B cell (primary cell): ENCODE measurements at regions not wholly inside any gene's neighbourhood (a gene's known extent, or its start where the extent isn't known, plus 50 kb on each side); places are given as distances from the start of the nearest gene placed in this dataset.

ENCODE experiments used
- ATAC-seq: fragments of 200-7000 bp; cut with Tn5 transposase; one replicate; pipeline ENCODE4 v1.10.0; 2021; ENCODE audit warnings: low read depth, mild to moderate bottlenecking, moderate number of reproducible peaks, moderate library complexity
- CTCF ChIA-PET: fragments of 350-600 bp; sonication (Branson Sonifier 250); formaldehyde crosslinking; loops from one replicate; lab custom pipeline; 2021; ENCODE audit warnings: antibody characterized with exemption, inconsistent platforms; lab: Charles Lee
- POLR2A ChIA-PET: fragments of 350-600 bp; sonication (Branson Sonifier 250); formaldehyde crosslinking; loops from one replicate; lab custom pipeline; 2021; ENCODE audit warnings: antibody characterized with exemption; lab: Charles Lee
- DNase-seq: peaks from one replicate; pipeline ENCODE4 v3.0.0; 2013
- H2AFZ ChIP-seq: 2 replicates; pipeline ENCODE4 v1.6.1; 2012; ENCODE audit warnings: mild to moderate bottlenecking, low read depth, low read length; ENCODE audit not compliant: insufficient read depth, poor library complexity, severe bottlenecking
- H3K27ac ChIP-seq, 2 donors: 1 replicate in 1 of 2; 2 replicates in 1 of 2; pipeline ENCODE4 v1.5.1; 2012 to 2013; ENCODE audit warnings: low read length in 2 of 2, mild to moderate bottlenecking in 2 of 2, moderate library complexity in 1 of 2
- H3K27me3 ChIP-seq, 4 experiments: fragments of 200-600 bp in 1 of 4; sonication (generic) in 1 of 4; replicated peaks in 1 of 4; 1 replicate in 2 of 4; 2 replicates in 2 of 4; pipeline versions ENCODE4 v1.6.1 to v1.7.0; 2013 to 2016; ENCODE audit warnings: low read length in 3 of 4, mild to moderate bottlenecking in 2 of 4, mixed read lengths in 1 of 4, moderate library complexity in 1 of 4; ENCODE audit not compliant: insufficient read depth in 4 of 4, control insufficient read depth in 3 of 4; ENCODE audit errors: control extremely low read depth in 1 of 4
- H3K36me3 ChIP-seq, 2 experiments: replicated peaks in 1 of 2; 1 replicate in 1 of 2; 2 replicates in 1 of 2; pipeline versions ENCODE4 v1.6.1 to v1.7.1; 2013; ENCODE audit warnings: low read length in 1 of 2; ENCODE audit not compliant: insufficient read depth in 2 of 2, control insufficient read depth in 1 of 2; ENCODE audit errors: control extremely low read depth in 1 of 2, extremely low read depth in 1 of 2
- H3K4me1 ChIP-seq, 2 donors: fragments of 200-600 bp in 1 of 2; sonication (generic) in 1 of 2; 1 replicate in 1 of 2; 2 replicates in 1 of 2; pipeline versions ENCODE4 v1.5.1 to v1.6.1; 2013 to 2017; ENCODE audit warnings: low read length in 2 of 2; ENCODE audit not compliant: control insufficient read depth in 2 of 2, insufficient read depth in 2 of 2
- H3K4me2 ChIP-seq: replicated peaks from 2 replicates; pipeline ENCODE3; 2012; ENCODE audit warnings: mild to moderate bottlenecking, low read depth, low read length; ENCODE audit not compliant: poor library complexity, severe bottlenecking
- H3K4me3 ChIP-seq, 5 experiments: fragments of 200-600 bp in 1 of 5; sonication (generic) in 1 of 5; 1 replicate in 3 of 5; 2 replicates in 2 of 5; pipeline versions ENCODE4 v1.5.1 to v1.7.0; 2011 to 2016; ENCODE audit warnings: low read length in 4 of 5, mild to moderate bottlenecking in 4 of 5, low read depth in 2 of 5, control low read depth in 1 of 5, moderate library complexity in 1 of 5; ENCODE audit not compliant: insufficient read depth in 1 of 5; ENCODE audit errors: control extremely low read depth in 1 of 5, extremely low read depth in 1 of 5
- H3K79me2 ChIP-seq: fragments of 200-600 bp; sonication (generic); one replicate; pipeline ENCODE4 v1.6.0; 2016; ENCODE audit warnings: low read length; ENCODE audit not compliant: control insufficient read depth, insufficient read depth
- H3K9ac ChIP-seq: fragments of 200-600 bp; sonication (generic); 2 replicates; pipeline ENCODE4 v1.6.1; 2017; ENCODE audit warnings: mild to moderate bottlenecking, low read length, moderate library complexity
- H3K9me3 ChIP-seq, 3 donors: one replicate each; pipeline versions ENCODE4 v1.6.1 to v1.7.1; 2013; ENCODE audit warnings: low read length in 2 of 3; ENCODE audit not compliant: control insufficient read depth in 2 of 3, insufficient read depth in 1 of 3; ENCODE audit errors: control extremely low read depth in 1 of 3
- H4K20me1 ChIP-seq: 2 replicates; pipeline ENCODE4 v1.6.0; 2012; ENCODE audit warnings: mild to moderate bottlenecking, low read length; ENCODE audit not compliant: insufficient read depth, control insufficient read depth, poor library complexity, severe bottlenecking
- H3K27ac Mint-ChIP-seq: one replicate; pipeline ENCODE4 v1.8.0; 2021; ENCODE audit warnings: mixed read lengths
- H3K27me3 Mint-ChIP-seq: one replicate; pipeline ENCODE4 v1.8.0; 2021; ENCODE audit warnings: mixed read lengths
- H3K4me1 Mint-ChIP-seq: one replicate; pipeline ENCODE4 v1.8.0; 2021; ENCODE audit warnings: mixed read lengths
- H3K4me3 Mint-ChIP-seq: one replicate; pipeline ENCODE4 v1.8.0; 2021; ENCODE audit warnings: mixed read lengths
- H3K9me3 Mint-ChIP-seq: one replicate; pipeline ENCODE4 v1.8.0; 2022; ENCODE audit warnings: mixed read lengths; ENCODE audit not compliant: insufficient read depth
- EZH2 ChIP-seq: IDR thresholded peaks from 2 replicates; pipeline ENCODE4 v1.6.1; 2012; ENCODE audit warnings: borderline replicate concordance, low read depth, mild to moderate bottlenecking, moderate library complexity, low read length; ENCODE audit not compliant: insufficient read depth, poor library complexity, severe bottlenecking
- WGBS: methylation state at CpG from one replicate; pipeline ENCODE4 v1.1.5; 2013; ENCODE audit warnings: missing lambda C conversion rate; ENCODE audit not compliant: insufficient coverage; 5-methylcytosine and 5-hydroxymethylcytosine counted together
- intact Hi-C: fragments of 100-400 bp; cut with micrococcal nuclease; formaldehyde crosslinking; loops from one replicate; pipeline ENCODE4 v1.10.0; 2022
- TF ChIP-seq, protein P1 (sequence below): fragments of 200-600 bp; IDR thresholded peaks from one replicate; pipeline ENCODE4 v1.8.0; 2022; ENCODE audit warnings: antibody characterized with exemption, mild to moderate bottlenecking

DNA sequence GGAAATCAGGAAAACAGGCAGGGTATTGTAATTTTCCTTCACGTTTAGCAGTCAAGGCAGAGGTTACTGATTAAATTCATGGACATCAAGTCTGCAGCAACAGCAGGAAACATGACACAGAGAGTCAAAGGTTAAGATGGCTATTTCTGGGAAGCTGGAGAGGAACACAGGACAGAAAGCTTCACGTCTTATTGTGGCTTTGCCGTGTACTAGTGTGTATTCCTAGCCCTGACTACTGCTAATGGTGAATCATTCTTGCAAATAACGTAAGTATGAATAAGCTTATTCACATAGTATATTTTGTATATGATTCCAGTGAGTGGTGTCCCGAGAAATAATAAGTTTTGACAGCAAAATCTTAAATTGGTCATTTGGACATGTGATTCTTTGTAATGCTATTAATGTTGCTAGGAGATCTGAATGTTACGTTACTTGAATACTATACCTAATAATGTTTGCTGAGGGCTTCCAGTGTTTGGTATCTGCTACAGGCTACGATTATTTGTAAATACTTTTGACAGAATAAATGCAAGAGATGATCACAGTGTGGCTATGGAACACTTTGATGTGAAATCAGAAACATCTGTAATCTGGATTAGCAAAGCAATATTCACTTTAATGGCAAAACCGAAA, 77.4 kb downstream of the DISP1 start:
- ChIA-PET POLR2A (no interaction called here), CTCF (no interaction called here)
- H4K20me1 ChIP-seq = no peaks in the 10 kb centered on the region
- Mint-ChIP-seq H3K9me3 (no peaks in the 10 kb centered on the region), H3K4me3 (no peak overlapping the region), H3K27me3 (no peaks in the 10 kb centered on the region), H3K27ac (no peak overlapping the region), H3K4me1 (peaks cover 12% of the 10 kb centered on the region)
- no peak overlapping the region for H3K27ac ChIP-seq
- DNase-seq (no peak), ATAC-seq (no peak)
- H3K4me2 ChIP-seq = no peak overlapping the region
- no peaks in the 10 kb centered on the region for H3K27me3 ChIP-seq
- TF ChIP-seq, protein P1, sequence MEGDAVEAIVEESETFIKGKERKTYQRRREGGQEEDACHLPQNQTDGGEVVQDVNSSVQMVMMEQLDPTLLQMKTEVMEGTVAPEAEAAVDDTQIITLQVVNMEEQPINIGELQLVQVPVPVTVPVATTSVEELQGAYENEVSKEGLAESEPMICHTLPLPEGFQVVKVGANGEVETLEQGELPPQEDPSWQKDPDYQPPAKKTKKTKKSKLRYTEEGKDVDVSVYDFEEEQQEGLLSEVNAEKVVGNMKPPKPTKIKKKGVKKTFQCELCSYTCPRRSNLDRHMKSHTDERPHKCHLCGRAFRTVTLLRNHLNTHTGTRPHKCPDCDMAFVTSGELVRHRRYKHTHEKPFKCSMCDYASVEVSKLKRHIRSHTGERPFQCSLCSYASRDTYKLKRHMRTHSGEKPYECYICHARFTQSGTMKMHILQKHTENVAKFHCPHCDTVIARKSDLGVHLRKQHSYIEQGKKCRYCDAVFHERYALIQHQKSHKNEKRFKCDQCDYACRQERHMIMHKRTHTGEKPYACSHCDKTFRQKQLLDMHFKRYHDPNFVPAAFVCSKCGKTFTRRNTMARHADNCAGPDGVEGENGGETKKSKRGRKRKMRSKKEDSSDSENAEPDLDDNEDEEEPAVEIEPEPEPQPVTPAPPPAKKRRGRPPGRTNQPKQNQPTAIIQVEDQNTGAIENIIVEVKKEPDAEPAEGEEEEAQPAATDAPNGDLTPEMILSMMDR = no peak
- no peak for TF ChIP-seq EZH2
- no peak overlapping the region for H3K9ac ChIP-seq
- H2AFZ ChIP-seq = no peak overlapping the region
- peaks cover 0 to 13% (median 0%) of the 10 kb centered on the region in 3 donors for H3K9me3 ChIP-seq
- no peak overlapping the region for H3K4me3 ChIP-seq
- 100% methylated on average over 1 of the region's 8 CpGs for WGBS
- peaks cover 0 to 3% of the 10 kb centered on the region in 2 donors for H3K4me1 ChIP-seq
- no peaks in the 10 kb centered on the region for H3K79me2 ChIP-seq
- H3K36me3 ChIP-seq = no peaks in the 10 kb centered on the region
- intact Hi-C loops = no loop called here

DNA sequence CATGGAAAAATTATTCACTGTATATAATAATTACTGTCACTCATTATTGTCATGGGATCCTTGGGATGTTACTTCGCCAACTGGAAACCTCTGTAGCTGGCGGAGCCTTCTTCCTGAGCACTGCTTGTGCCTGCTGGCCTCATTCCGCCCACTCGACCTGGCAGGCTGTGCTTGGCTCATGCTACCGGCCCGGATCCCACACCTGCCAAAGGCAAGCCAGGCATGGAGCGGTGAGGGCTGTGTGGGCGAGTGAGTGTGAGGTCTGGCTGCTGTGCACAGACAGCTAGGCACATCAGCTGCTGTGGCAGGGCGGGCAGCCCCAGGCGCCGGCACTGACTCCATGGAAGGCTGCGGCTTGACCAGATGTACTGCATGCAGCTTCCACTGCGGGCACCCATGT, 78.4 kb downstream of the DISP1 start:
- Mint-ChIP-seq H3K9me3 (no peaks in the 10 kb centered on the region), H3K4me1 (peaks cover 18% of the 10 kb centered on the region), H3K27ac (no peak overlapping the region), H3K4me3 (no peak overlapping the region), H3K27me3 (no peaks in the 10 kb centered on the region)
- no peaks in the 10 kb centered on the region for H4K20me1 ChIP-seq
- DNase-seq (no peak), ATAC-seq (no peak)
- H3K9me3 ChIP-seq = peaks cover 0 to 13% (median 0%) of the 10 kb centered on the region in 3 donors
- H3K4me2 ChIP-seq = no peak overlapping the region
- H2AFZ ChIP-seq = no peak overlapping the region
- peaks cover 0 to 8% of the 10 kb centered on the region in 2 donors for H3K4me1 ChIP-seq
- H3K9ac ChIP-seq = no peak overlapping the region
- WGBS = 98% methylated on average over 13 of the region's 13 CpGs
- no peaks in the 10 kb centered on the region for H3K79me2 ChIP-seq
- POLR2A ChIA-PET = no interaction called here
- no peak for TF ChIP-seq EZH2
- TF ChIP-seq, protein P1 = no peak
- no peaks in the 10 kb centered on the region for H3K36me3 ChIP-seq
- H3K27ac ChIP-seq = no peak overlapping the region
- H3K27me3 ChIP-seq = no peaks in the 10 kb centered on the region
- CTCF ChIA-PET = no interaction called here
- intact Hi-C loops = no loop called here
- no peak overlapping the region for H3K4me3 ChIP-seq
